ENCODE measurements at regions not wholly inside any gene's neighbourhood (a gene's known extent, or its start where the extent isn't known, plus 50 kb on each side); places are given as distances from the start of the nearest gene placed in this dataset.

DNA sequence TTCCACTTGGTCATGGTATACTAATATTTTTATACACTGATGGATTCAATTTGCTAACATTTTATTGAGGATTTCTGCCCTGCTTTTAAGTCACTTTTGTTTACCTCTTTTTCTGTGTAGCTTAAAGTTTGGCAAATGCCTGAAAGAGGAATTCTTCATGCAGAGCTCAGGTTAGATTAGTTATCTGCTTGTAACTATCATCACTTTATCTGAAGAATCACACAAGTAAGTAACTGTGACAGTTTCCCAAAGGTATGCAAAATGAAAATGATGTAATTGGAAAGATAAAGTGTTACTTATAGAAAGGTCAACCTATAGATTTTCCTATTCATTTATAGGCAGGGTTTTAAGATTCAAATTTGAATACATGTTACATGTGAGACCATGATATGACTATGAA, 188.8 kb upstream of the ACTBL2 start:
- DNase-seq (ENCODE audit: insufficient read length, low spot score) (no peak), FAIRE-seq (no peak)
- TF ChIP-seq POLR2A (IDR thresholded peaks at IDR 0.05; ENCODE audit: low read depth, low read length) (no peak), PAX5 (IDR thresholded peaks at IDR 0.05; ENCODE audit: insufficient read depth, low read length, severe bottlenecking) (no peak), POU2F2 (IDR thresholded peaks at IDR 0.05; ENCODE audit: low read depth, low read length) (no peak), POLR2AphosphoS5 (IDR thresholded peaks at IDR 0.05; ENCODE audit: low read depth, low read length) (no peak), TAF1 (IDR thresholded peaks at IDR 0.05; ENCODE audit: low read depth, low read length) (no peak), SPI1 (IDR thresholded peaks at IDR 0.05; ENCODE audit: low read depth, low read length) (no peak)

DNA sequence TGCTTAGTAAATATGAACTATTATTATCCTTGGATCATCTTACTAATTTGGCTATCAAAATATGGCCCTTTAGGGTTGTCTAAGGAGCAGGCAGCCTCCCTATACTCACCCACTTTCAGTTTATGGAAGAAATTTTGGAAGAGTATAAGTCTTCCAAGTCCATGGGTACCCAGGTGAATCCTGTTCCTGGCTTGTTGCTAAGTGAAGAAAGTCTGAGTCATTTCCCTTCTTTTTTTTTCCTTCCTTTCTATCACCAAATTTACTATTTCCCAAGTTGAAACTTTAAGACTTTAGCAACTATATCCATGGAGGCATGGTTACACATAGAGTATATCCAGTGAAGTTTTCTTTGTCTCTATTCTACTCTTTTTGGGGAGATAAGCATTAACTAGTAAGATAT, 184.0 kb upstream of the ACTBL2 start:
- DNase-seq (ENCODE audit: insufficient read length, low spot score) (no peak), FAIRE-seq (no peak)
- TF ChIP-seq PAX5 (IDR thresholded peaks at IDR 0.05; ENCODE audit: insufficient read depth, low read length, severe bottlenecking) (no peak), POLR2A (IDR thresholded peaks at IDR 0.05; ENCODE audit: low read depth, low read length) (no peak), SPI1 (IDR thresholded peaks at IDR 0.05; ENCODE audit: low read depth, low read length) (no peak), TAF1 (IDR thresholded peaks at IDR 0.05; ENCODE audit: low read depth, low read length) (no peak), POLR2AphosphoS5 (IDR thresholded peaks at IDR 0.05; ENCODE audit: low read depth, low read length) (no peak), POU2F2 (IDR thresholded peaks at IDR 0.05; ENCODE audit: low read depth, low read length) (no peak)

DNA sequence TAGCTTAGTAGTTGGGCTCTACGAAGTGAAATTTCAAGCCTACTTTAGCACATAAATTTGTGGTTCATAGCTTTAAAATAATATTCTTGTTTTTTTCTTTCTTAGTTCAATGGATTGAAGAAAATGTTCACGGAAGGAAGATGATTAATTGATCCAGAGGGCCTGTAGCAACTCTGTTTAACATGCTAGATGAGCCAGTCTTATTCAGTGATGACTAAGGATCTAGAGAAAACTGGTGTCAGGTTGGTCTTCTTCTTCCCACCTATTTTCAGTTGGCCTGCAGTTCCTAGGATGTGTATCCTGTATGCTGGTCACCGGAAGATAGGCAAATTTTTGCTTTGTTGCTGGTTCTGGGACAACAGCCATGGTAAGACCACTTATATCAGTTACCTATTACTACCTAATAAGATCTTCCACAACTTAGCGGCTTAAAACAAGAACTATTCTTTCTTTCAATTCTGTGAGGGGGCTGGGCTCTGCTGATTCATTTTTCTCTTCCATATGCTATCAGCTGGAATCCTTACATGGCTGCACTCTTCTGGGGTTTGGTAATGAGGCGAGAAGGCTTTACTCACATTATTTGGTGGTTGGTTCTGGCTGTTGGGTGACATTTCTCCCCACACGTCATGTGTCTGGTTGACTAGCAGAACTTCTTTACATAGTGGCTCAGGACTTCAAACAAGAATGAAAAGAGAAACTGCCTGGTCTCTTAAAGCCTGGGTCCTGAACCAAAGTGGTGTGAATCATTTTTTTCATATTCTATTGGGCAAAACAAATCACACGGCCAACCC, 182.7 kb upstream of the ACTBL2 start:
- DNase-seq (ENCODE audit: insufficient read length, low spot score) (no peak), FAIRE-seq (no peak)
- TF ChIP-seq TAF1 (IDR thresholded peaks at IDR 0.05; ENCODE audit: low read depth, low read length): no peak
- no peak for TF ChIP-seq POLR2A (IDR thresholded peaks at IDR 0.05; ENCODE audit: low read depth, low read length)
- no peak for TF ChIP-seq POLR2AphosphoS5 (IDR thresholded peaks at IDR 0.05; ENCODE audit: low read depth, low read length)
- no peak for TF ChIP-seq POU2F2 (IDR thresholded peaks at IDR 0.05; ENCODE audit: low read depth, low read length)
- no peak for TF ChIP-seq SPI1 (IDR thresholded peaks at IDR 0.05; ENCODE audit: low read depth, low read length)
- TF ChIP-seq PAX5 (IDR thresholded peaks at IDR 0.05; ENCODE audit: insufficient read depth, low read length, severe bottlenecking): no peak

DNA sequence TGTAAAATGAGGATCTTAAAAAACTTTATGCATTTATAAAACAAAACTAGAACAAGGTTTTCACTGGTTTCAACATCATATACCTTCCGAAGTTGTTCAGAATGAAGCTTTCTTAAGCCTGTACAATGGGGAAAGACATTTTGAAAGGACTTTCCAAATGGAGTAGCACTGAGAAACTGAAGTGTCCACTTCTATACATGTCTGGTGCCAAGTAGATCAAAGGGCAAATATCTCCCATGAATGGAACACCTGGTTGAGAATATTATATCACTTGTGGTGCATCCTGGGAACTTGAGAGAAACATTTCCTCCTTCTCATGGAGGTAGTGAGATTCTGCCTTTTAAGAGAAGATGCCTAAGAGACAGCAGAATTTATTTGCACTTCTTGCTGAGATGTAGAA, 182.1 kb upstream of the ACTBL2 start:
- no peak for DNase-seq (ENCODE audit: insufficient read length, low spot score)
- FAIRE-seq: no peak
- TF ChIP-seq SPI1 (IDR thresholded peaks at IDR 0.05; ENCODE audit: low read depth, low read length): no peak
- no peak for TF ChIP-seq POLR2AphosphoS5 (IDR thresholded peaks at IDR 0.05; ENCODE audit: low read depth, low read length)
- TF ChIP-seq TAF1 (IDR thresholded peaks at IDR 0.05; ENCODE audit: low read depth, low read length): no peak
- no peak for TF ChIP-seq PAX5 (IDR thresholded peaks at IDR 0.05; ENCODE audit: insufficient read depth, low read length, severe bottlenecking)
- TF ChIP-seq POLR2A (IDR thresholded peaks at IDR 0.05; ENCODE audit: low read depth, low read length): no peak
- no peak for TF ChIP-seq POU2F2 (IDR thresholded peaks at IDR 0.05; ENCODE audit: low read depth, low read length)

DNA sequence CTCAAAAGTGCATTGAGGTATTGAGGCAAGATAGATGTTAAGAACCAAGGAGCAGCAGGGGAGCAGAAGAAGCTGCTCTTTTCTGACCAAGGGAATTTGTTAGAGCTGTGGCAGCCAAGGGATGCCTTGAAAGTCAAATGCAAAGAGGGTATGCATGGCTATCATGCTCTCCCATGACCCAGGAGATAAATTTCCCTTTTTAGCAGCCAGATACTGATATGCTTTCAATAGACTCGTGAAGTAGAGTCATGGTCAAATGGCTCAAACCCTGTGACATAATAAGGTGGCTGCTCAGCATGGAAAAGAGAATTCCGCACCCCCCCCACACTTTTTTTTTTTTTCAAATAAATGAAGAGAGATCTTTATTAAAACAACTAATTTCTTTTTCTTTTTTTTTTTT, 180.9 kb upstream of the ACTBL2 start:
- DNase-seq (ENCODE audit: insufficient read length, low spot score) (no peak), FAIRE-seq (no peak)
- TF ChIP-seq POLR2A (IDR thresholded peaks at IDR 0.05; ENCODE audit: low read depth, low read length): no peak
- TF ChIP-seq TAF1 (IDR thresholded peaks at IDR 0.05; ENCODE audit: low read depth, low read length): no peak

DNA sequence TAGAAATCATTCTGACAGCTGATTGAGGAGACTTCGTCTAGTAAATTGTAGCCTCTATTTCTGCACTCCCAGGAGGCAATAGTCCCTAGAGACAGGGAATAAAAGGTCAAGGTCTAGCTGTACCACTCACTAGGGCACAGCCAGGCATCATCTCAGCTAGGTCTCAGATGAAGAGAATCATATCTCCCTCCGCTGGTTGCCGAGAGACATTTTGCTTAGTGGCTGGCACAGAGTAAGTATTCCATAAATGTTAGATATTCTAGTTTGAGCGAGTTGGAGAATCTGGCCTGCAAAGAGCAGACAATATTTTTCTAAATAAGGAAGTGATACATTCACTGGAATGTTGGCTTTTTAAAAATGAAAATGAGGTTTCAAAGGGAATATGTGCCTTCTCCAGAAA, 180.4 kb upstream of the ACTBL2 start:
- TF ChIP-seq POLR2A (IDR thresholded peaks at IDR 0.05; ENCODE audit: low read depth, low read length): no peak

DNA sequence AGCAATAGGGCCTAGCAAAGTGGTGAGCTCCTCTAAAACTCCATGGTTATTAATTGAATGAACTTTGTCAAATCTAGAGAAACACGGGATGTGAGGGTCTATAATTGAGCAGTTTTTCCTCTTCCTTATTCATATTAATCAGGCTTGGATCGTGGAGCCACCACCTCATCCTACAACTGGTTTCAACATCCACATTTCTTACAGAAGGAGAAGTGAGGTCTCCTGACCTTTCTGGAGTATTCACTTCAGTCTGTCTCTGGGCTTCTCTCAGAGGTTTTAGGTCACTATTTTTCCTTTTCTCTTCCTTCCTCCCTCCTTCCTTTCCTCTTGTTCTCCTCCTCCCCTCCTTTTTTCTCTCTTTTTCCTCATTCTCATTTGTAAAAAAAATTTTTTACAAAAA, 177.3 kb upstream of the ACTBL2 start:
- FAIRE-seq: no peak
- no peak for DNase-seq (ENCODE audit: insufficient read length, low spot score)
- TF ChIP-seq SPI1 (IDR thresholded peaks at IDR 0.05; ENCODE audit: low read depth, low read length) (no peak), POU2F2 (IDR thresholded peaks at IDR 0.05; ENCODE audit: low read depth, low read length) (no peak), POLR2AphosphoS5 (IDR thresholded peaks at IDR 0.05; ENCODE audit: low read depth, low read length) (no peak), POLR2A (IDR thresholded peaks at IDR 0.05; ENCODE audit: low read depth, low read length) (no peak), PAX5 (IDR thresholded peaks at IDR 0.05; ENCODE audit: insufficient read depth, low read length, severe bottlenecking) (no peak), TAF1 (IDR thresholded peaks at IDR 0.05; ENCODE audit: low read depth, low read length) (no peak)

More for the DNA sequence above, 180.4 kb upstream of the ACTBL2 start:
- DNase-seq (ENCODE audit: insufficient read length, low spot score) (no peak), FAIRE-seq (no peak)

DNA sequence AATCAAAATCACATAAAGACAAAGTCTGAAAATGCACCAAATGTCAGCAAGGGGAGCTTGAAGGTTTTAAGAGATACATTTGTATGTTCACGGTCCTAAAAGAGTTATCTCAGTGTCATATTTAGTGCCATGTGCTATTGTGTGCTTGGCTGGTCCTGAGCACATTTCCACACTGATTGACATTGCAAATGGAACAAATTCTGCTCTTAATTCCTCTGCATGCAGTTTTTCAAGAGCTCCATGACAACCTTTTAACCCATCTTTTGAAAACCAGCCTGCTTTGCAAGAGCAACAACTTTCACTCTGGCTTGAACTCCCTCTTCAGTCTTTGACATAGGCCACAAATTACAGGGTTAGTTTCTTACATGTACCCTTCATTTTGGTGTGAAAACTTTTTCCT, 175.4 kb upstream of the ACTBL2 start:
- no peak for TF ChIP-seq PAX5 (IDR thresholded peaks at IDR 0.05; ENCODE audit: insufficient read depth, low read length, severe bottlenecking)
- no peak for TF ChIP-seq POU2F2 (IDR thresholded peaks at IDR 0.05; ENCODE audit: low read depth, low read length)
- TF ChIP-seq SPI1 (IDR thresholded peaks at IDR 0.05; ENCODE audit: low read depth, low read length): no peak
- TF ChIP-seq TAF1 (IDR thresholded peaks at IDR 0.05; ENCODE audit: low read depth, low read length): no peak
- TF ChIP-seq POLR2A (IDR thresholded peaks at IDR 0.05; ENCODE audit: low read depth, low read length): no peak
- no peak for TF ChIP-seq POLR2AphosphoS5 (IDR thresholded peaks at IDR 0.05; ENCODE audit: low read depth, low read length)
- FAIRE-seq: no peak
- DNase-seq (ENCODE audit: insufficient read length, low spot score): no peak

DNA sequence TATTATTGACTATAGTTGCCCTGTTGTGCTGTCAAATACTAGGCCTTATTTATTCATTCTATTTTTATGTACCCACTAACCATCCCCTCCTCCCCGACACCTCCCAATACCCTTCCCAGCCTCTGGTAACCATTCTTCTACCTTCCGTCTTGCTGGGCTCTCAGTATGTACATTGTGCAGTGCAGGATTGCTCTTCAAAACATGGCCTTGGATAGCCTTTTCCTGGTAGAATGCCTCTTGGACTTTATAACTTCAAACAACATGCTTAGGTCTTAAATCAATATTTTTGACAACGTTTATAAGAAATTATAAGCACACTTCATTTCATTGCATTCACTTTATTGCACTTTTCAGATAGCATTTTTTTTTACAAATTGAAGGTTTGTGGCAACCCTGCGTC, 172.6 kb upstream of the ACTBL2 start:
- TF ChIP-seq TAF1 (IDR thresholded peaks at IDR 0.05; ENCODE audit: low read depth, low read length) (no peak), SPI1 (IDR thresholded peaks at IDR 0.05; ENCODE audit: low read depth, low read length) (no peak), POU2F2 (IDR thresholded peaks at IDR 0.05; ENCODE audit: low read depth, low read length) (no peak), POLR2AphosphoS5 (IDR thresholded peaks at IDR 0.05; ENCODE audit: low read depth, low read length) (no peak), PAX5 (IDR thresholded peaks at IDR 0.05; ENCODE audit: insufficient read depth, low read length, severe bottlenecking) (no peak), POLR2A (IDR thresholded peaks at IDR 0.05; ENCODE audit: low read depth, low read length) (no peak)
- DNase-seq (ENCODE audit: insufficient read length, low spot score) (no peak), FAIRE-seq (no peak)

DNA sequence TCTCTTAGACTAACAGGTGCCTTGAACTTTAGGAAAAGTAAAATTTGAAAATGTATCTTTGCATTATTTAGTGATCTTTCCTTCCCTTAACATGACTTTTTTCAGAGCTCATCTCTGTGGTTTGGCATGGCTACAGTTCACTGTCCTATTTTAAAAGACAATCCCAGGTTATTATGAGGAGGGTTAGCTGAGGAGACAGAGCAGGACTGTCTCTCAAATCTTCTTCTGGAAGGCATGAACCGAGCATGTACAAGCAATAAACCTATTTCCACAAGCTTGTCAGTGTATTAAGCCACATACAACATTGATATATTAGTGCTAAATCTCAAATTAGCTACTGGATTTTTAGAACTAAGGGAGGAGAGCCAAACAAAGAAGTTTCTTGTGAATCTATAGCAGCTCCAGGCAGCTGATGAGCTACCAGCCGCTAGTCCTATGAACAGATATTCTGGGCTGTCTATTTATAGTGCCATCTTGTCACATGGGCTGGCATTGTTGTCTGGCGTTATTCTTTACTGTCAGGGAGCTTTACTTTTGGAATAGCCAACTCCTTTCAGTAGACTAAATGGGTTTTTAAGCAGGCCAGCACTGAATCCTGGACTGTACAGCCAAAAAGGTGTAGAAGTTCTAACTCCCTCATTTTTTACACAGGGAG, 171.2 kb upstream of the ACTBL2 start:
- no peak for TF ChIP-seq SPI1 (IDR thresholded peaks at IDR 0.05; ENCODE audit: low read depth, low read length)
- no peak for TF ChIP-seq PAX5 (IDR thresholded peaks at IDR 0.05; ENCODE audit: insufficient read depth, low read length, severe bottlenecking)
- TF ChIP-seq POU2F2 (IDR thresholded peaks at IDR 0.05; ENCODE audit: low read depth, low read length): no peak
- no peak for TF ChIP-seq POLR2AphosphoS5 (IDR thresholded peaks at IDR 0.05; ENCODE audit: low read depth, low read length)
- TF ChIP-seq POLR2A (IDR thresholded peaks at IDR 0.05; ENCODE audit: low read depth, low read length): no peak
- no peak for TF ChIP-seq TAF1 (IDR thresholded peaks at IDR 0.05; ENCODE audit: low read depth, low read length)
- FAIRE-seq: no peak
- DNase-seq (ENCODE audit: insufficient read length, low spot score): no peak
